SU-DHL-6 (cell line): ENCODE measurements at regions not wholly inside any gene's neighbourhood (a gene's known extent, or its start where the extent isn't known, plus 50 kb on each side); places are given as distances from the start of the nearest gene placed in this dataset.
"Not testable (repeated sequence)": the region's sequence is repeated elsewhere in the genome, so short reads cannot be mapped to it uniquely, and the experiment has no call there.

Experiments used
- H2AFZ ChIP-seq: fragments of 200-600 bp; sonication (generic); 2 replicates; pipeline ENCODE4 v1.6.1; 2014; ENCODE audit warnings: low read depth, mild to moderate bottlenecking, moderate library complexity, mixed read lengths, antibody characterized with exemption, low read length; ENCODE audit not compliant: severe bottlenecking
- H3F3A ChIP-seq: fragments of 200-600 bp; shearing (Covaris generic); 2 replicates; pipeline ENCODE4 v1.6.0; 2016; ENCODE audit warnings: antibody characterized with exemption, mild to moderate bottlenecking; ENCODE audit not compliant: insufficient read depth
- H3K27ac ChIP-seq: fragments of 200-600 bp; sonication (generic); 2 replicates; pipeline ENCODE4 v1.5.1; 2016; ENCODE audit warnings: low read depth, mild to moderate bottlenecking, low read length, moderate library complexity, mixed read lengths
- H3K27me3 ChIP-seq: fragments of 200-600 bp; sonication (generic), shearing (Covaris generic); 2 replicates; pipeline ENCODE4 v1.6.0; 2014; ENCODE audit warnings: mild to moderate bottlenecking, low read length
- H3K36me3 ChIP-seq: fragments of 200-600 bp; sonication (generic); 2 replicates; pipeline ENCODE4 v1.6.1; 2014; ENCODE audit warnings: mild to moderate bottlenecking, low read length, mixed read lengths
- H3K4me2 ChIP-seq: fragments of 300-600, 200-600 bp; shearing (Covaris generic), sonication (generic); 2 replicates; pipeline ENCODE4 v1.6.0; 2014; ENCODE audit warnings: low read length, low read depth, mild to moderate bottlenecking; ENCODE audit not compliant: poor library complexity, severe bottlenecking
- H3K4me3 ChIP-seq: fragments of 200-600 bp; sonication (generic); 2 replicates; pipeline ENCODE4 v1.5.1; 2014; ENCODE audit warnings: antibody characterized with exemption, low read length, mild to moderate bottlenecking, mixed read lengths; ENCODE audit not compliant: insufficient read depth, poor library complexity, severe bottlenecking
- H3K79me2 ChIP-seq: fragments of 200-600 bp; sonication (generic); 2 replicates; pipeline ENCODE4 v1.6.1; 2014; ENCODE audit warnings: mild to moderate bottlenecking, low read length, moderate library complexity; ENCODE audit not compliant: insufficient read depth
- H3K9ac ChIP-seq: fragments of 200-600 bp; sonication (generic); 2 replicates; pipeline ENCODE4 v1.7.0; 2014; ENCODE audit warnings: mild to moderate bottlenecking, low read length
- H3K9me2 ChIP-seq: fragments of 200-600 bp; sonication (generic); replicated peaks from 2 replicates; pipeline ENCODE4 v1.6.1; 2014; ENCODE audit warnings: low read length; ENCODE audit not compliant: insufficient read depth
- H3K9me3 ChIP-seq: fragments of 200-600 bp; sonication (generic); 2 replicates; pipeline ENCODE4 v1.6.1; 2014; ENCODE audit warnings: low read length, mixed read lengths; ENCODE audit not compliant: insufficient read depth
- H4K20me1 ChIP-seq: fragments of 200-600 bp; sonication (generic); 2 replicates; pipeline ENCODE4 v1.6.1; 2014; ENCODE audit warnings: low read depth, mild to moderate bottlenecking, antibody characterized with exemption, low read length, moderate library complexity, mixed read lengths
- CTCF ChIP-seq: fragments of 200-600 bp; sonication (generic); IDR thresholded peaks from one replicate; pipeline ENCODE4 v1.5.1; 2017; ENCODE audit warnings: antibody characterized with exemption, mild to moderate bottlenecking, low read length, moderate library complexity; ENCODE audit not compliant: insufficient read depth, poor library complexity, severe bottlenecking
- EZH2phosphoT487 ChIP-seq: fragments of 200-600 bp; sonication (generic), shearing (Covaris generic); conservative IDR thresholded peaks from 2 replicates; pipeline ENCODE4 v1.6.1; 2018; ENCODE audit warnings: mild to moderate bottlenecking, antibody characterized with exemption, low read length, moderate library complexity, mixed read lengths

GRCh38 chr3:197394464-197395321 lies 96.3 kb upstream of the DLG1 start:
- Histone ChIP-seq H3K27ac (no peak overlapping the region), H3K79me2 (no peaks in the 10 kb centered on the region), H3K9me2 (no peaks in the 10 kb centered on the region), H3K9ac (no peak overlapping the region), H3F3A (no peaks in the 10 kb centered on the region), H3K4me3 (no peak overlapping the region), H3K36me3 (no peaks in the 10 kb centered on the region), H3K27me3 (no peaks in the 10 kb centered on the region), H4K20me1 (no peaks in the 10 kb centered on the region), H2AFZ (no peak overlapping the region), H3K4me2 (no peak overlapping the region), H3K9me3 (no peaks in the 10 kb centered on the region)
- no peak for TF ChIP-seq CTCF
- no peak for TF ChIP-seq EZH2phosphoT487

- H3K4me2 ChIP-seq, H3F3A ChIP-seq, H3K9me2 ChIP-seq, H3K27me3 ChIP-seq, H3K79me2 ChIP-seq, H3K9ac ChIP-seq, H3K9me3 ChIP-seq, H3K36me3 ChIP-seq, H3K27ac ChIP-seq, H2AFZ ChIP-seq, H3K4me3 ChIP-seq, H4K20me1 ChIP-seq: not testable (repeated sequence)
Observed at GRCh38 chr3:197394126-197394463, 95.7 kb upstream of the DLG1 start.

- Histone ChIP-seq H3K27ac (no peak overlapping the region), H4K20me1 (no peaks in the 10 kb centered on the region), H3K79me2 (no peaks in the 10 kb centered on the region), H3K9me3 (no peaks in the 10 kb centered on the region), H3K9ac (no peak overlapping the region), H3F3A (no peaks in the 10 kb centered on the region), H3K4me2 (no peak overlapping the region), H3K36me3 (no peaks in the 10 kb centered on the region), H2AFZ (no peak overlapping the region), H3K9me2 (no peaks in the 10 kb centered on the region), H3K4me3 (no peak overlapping the region), H3K27me3 (no peaks in the 10 kb centered on the region)
- TF ChIP-seq CTCF (no peak), EZH2phosphoT487 (no peak)
Observed at GRCh38 chr3:197393711-197394110, 95.3 kb upstream of the DLG1 start.

- Histone ChIP-seq H3K9me2 (no peaks in the 10 kb centered on the region), H3K36me3 (no peaks in the 10 kb centered on the region), H3K4me3 (no peak overlapping the region), H3K27me3 (no peaks in the 10 kb centered on the region), H3K79me2 (no peaks in the 10 kb centered on the region), H3K27ac (no peak overlapping the region), H2AFZ (no peak overlapping the region), H3K9ac (no peak overlapping the region), H3K4me2 (no peak overlapping the region), H3F3A (no peaks in the 10 kb centered on the region), H4K20me1 (no peaks in the 10 kb centered on the region), H3K9me3 (no peaks in the 10 kb centered on the region)
- no peak for TF ChIP-seq EZH2phosphoT487
- no peak for TF ChIP-seq CTCF
Observed at GRCh38 chr3:197392961-197393360, 94.5 kb upstream of the DLG1 start.
